ENCODE measurements at regions not wholly inside any gene's neighbourhood (a gene's known extent, or its start where the extent isn't known, plus 50 kb on each side); places are given as distances from the start of the nearest gene placed in this dataset.

GRCh38 chr3:87173776-87174175, 53.3 kb upstream of the CHMP2B start:
- no peak for TF ChIP-seq TAF1 (IDR thresholded peaks at IDR 0.05; ENCODE audit: low read depth)
- TF ChIP-seq RAD21 (conservative IDR thresholded peaks at IDR 0.05), result no peak
- no peak for TF ChIP-seq EZH2 (IDR thresholded peaks at IDR 0.05; ENCODE audit: borderline replicate concordance, insufficient read depth, low read length, poor library complexity, severe bottlenecking)
- no peak for TF ChIP-seq CTCF (IDR thresholded peaks at IDR 0.05; ENCODE audit: poor library complexity, severe bottlenecking)
- TF ChIP-seq MXI1 (conservative IDR thresholded peaks at IDR 0.05; ENCODE audit: poor library complexity, severe bottlenecking), result no peak

Measured in neural cell (in vitro differentiated cells).